ENCODE measurements at regions not wholly inside any gene's neighbourhood (a gene's known extent, or its start where the extent isn't known, plus 50 kb on each side); places are given as distances from the start of the nearest gene placed in this dataset.

DNA sequence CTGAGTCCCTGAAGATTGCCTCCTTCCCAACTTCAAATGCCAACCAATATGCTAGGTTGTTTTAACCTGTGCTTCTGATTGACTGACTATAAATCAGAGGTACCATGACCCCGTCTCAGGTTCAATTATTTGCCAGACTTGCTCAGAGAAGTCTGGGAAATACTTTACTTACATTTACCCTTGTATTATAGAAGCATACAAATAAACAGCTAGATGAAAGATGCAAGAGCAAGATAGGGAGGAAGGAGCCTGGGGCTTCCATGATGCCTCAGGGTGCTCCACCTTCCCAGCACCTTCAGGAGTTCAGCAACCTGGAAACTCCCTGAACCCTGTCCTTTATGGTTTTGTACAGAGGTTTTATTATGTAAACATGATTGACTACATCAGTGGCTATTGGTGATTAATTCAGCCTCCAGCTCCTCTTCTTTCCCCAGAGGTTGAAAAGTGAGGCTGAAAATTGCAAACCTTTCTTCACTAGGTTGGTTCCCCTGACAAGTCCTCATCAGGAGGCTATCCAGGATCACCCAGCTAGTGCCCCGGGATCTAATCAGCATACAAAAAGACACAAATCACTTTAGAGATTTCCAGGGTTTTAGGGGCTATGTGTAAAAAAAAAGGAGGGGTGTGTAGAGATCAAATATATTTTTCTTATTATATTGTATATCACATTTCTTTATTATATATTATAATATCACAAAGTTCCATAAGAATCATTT lies 547.7 kb downstream of the EPM2A start (continued):
- TF ChIP-seq ZNF138 (CRISPR knock-in tag; conservative IDR thresholded peaks at IDR 0.05) (no peak), ESRRA (CRISPR knock-in tag; IDR thresholded peaks at IDR 0.05; ENCODE audit: borderline replicate concordance) (no peak), TP53 (CRISPR knock-in tag; IDR thresholded peaks at IDR 0.05) (no peak), NFE2L1 (CRISPR knock-in tag; IDR thresholded peaks at IDR 0.05) (no peak), MYBL2 (CRISPR knock-in tag; IDR thresholded peaks at IDR 0.05) (no peak), SP1 (CRISPR knock-in tag; conservative IDR thresholded peaks at IDR 0.05) (no peak)
- TF ChIP-seq, protein P1, sequence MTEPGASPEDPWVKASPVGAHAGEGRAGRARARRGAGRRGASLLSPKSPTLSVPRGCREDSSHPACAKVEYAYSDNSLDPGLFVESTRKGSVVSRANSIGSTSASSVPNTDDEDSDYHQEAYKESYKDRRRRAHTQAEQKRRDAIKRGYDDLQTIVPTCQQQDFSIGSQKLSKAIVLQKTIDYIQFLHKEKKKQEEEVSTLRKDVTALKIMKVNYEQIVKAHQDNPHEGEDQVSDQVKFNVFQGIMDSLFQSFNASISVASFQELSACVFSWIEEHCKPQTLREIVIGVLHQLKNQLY (CRISPR knock-in tag; IDR thresholded peaks at IDR 0.05), result no peak

DNA sequence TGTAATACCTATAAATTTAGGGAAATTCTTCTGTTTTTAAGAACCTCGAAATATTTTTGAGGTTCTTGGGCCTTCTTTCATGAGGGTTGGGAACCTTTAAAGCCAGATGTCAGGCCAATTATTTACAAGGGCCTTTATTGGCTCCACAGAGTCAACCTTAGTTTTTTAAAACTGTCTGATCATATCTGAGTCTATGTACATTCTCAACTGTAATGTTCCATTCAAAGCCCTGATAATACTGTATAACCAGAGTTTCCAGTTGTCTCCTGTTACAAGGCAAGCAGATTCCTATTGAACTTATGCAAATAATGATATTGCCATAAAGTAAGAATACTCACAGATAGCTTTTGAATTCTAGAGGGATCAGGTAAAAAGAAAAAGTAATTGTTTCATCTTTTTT lies 545.5 kb downstream of the EPM2A start:
- POLR2A ChIA-PET, result no interaction called here
- no peaks in the 10 kb centered on the region for H3K36me3 Mint-ChIP-seq
- no peak overlapping the region for H3K27ac Mint-ChIP-seq
- H3K4me1 Mint-ChIP-seq, result peaks cover 7% of the 10 kb centered on the region
- CTCF ChIA-PET, result no interaction called here
- no peaks in the 10 kb centered on the region for H3K27me3 Mint-ChIP-seq (ENCODE audit: low read depth)
- ATAC-seq, result no peak
- TF ChIP-seq, protein P2, sequence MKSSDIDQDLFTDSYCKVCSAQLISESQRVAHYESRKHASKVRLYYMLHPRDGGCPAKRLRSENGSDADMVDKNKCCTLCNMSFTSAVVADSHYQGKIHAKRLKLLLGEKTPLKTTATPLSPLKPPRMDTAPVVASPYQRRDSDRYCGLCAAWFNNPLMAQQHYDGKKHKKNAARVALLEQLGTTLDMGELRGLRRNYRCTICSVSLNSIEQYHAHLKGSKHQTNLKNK (CRISPR knock-in tag; IDR thresholded peaks at IDR 0.05), result no peak
- TF ChIP-seq FOXP1 (CRISPR knock-in tag; IDR thresholded peaks at IDR 0.05; ENCODE audit: borderline replicate concordance) (no peak), MYBL2 (CRISPR knock-in tag; IDR thresholded peaks at IDR 0.05) (no peak), FOXJ3 (CRISPR knock-in tag; IDR thresholded peaks at IDR 0.05; ENCODE audit: borderline replicate concordance) (no peak), RORB (CRISPR knock-in tag; IDR thresholded peaks at IDR 0.05) (no peak), TCF7 (CRISPR knock-in tag; IDR thresholded peaks at IDR 0.05; ENCODE audit: low read depth) (no peak), CREM (CRISPR knock-in tag; IDR thresholded peaks at IDR 0.05) (no peak), NFATC4 (CRISPR knock-in tag; IDR thresholded peaks at IDR 0.05) (no peak)
- TF ChIP-seq, protein P3, sequence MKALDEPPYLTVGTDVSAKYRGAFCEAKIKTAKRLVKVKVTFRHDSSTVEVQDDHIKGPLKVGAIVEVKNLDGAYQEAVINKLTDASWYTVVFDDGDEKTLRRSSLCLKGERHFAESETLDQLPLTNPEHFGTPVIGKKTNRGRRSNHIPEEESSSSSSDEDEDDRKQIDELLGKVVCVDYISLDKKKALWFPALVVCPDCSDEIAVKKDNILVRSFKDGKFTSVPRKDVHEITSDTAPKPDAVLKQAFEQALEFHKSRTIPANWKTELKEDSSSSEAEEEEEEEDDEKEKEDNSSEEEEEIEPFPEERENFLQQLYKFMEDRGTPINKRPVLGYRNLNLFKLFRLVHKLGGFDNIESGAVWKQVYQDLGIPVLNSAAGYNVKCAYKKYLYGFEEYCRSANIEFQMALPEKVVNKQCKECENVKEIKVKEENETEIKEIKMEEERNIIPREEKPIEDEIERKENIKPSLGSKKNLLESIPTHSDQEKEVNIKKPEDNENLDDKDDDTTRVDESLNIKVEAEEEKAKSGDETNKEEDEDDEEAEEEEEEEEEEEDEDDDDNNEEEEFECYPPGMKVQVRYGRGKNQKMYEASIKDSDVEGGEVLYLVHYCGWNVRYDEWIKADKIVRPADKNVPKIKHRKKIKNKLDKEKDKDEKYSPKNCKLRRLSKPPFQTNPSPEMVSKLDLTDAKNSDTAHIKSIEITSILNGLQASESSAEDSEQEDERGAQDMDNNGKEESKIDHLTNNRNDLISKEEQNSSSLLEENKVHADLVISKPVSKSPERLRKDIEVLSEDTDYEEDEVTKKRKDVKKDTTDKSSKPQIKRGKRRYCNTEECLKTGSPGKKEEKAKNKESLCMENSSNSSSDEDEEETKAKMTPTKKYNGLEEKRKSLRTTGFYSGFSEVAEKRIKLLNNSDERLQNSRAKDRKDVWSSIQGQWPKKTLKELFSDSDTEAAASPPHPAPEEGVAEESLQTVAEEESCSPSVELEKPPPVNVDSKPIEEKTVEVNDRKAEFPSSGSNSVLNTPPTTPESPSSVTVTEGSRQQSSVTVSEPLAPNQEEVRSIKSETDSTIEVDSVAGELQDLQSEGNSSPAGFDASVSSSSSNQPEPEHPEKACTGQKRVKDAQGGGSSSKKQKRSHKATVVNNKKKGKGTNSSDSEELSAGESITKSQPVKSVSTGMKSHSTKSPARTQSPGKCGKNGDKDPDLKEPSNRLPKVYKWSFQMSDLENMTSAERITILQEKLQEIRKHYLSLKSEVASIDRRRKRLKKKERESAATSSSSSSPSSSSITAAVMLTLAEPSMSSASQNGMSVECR (CRISPR knock-in tag; IDR thresholded peaks at IDR 0.05; ENCODE audit: borderline replicate concordance), result no peak
- TF ChIP-seq, protein P4, sequence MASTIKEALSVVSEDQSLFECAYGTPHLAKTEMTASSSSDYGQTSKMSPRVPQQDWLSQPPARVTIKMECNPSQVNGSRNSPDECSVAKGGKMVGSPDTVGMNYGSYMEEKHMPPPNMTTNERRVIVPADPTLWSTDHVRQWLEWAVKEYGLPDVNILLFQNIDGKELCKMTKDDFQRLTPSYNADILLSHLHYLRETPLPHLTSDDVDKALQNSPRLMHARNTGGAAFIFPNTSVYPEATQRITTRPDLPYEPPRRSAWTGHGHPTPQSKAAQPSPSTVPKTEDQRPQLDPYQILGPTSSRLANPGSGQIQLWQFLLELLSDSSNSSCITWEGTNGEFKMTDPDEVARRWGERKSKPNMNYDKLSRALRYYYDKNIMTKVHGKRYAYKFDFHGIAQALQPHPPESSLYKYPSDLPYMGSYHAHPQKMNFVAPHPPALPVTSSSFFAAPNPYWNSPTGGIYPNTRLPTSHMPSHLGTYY (CRISPR knock-in tag; IDR thresholded peaks at IDR 0.05), result no peak
- TF ChIP-seq, protein P5, sequence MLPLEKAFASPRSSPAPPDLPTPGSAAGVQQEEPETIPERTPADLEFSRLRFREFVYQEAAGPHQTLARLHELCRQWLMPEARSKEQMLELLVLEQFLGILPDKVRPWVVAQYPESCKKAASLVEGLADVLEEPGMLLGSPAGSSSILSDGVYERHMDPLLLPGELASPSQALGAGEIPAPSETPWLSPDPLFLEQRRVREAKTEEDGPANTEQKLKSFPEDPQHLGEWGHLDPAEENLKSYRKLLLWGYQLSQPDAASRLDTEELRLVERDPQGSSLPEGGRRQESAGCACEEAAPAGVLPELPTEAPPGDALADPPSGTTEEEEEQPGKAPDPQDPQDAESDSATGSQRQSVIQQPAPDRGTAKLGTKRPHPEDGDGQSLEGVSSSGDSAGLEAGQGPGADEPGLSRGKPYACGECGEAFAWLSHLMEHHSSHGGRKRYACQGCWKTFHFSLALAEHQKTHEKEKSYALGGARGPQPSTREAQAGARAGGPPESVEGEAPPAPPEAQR (CRISPR knock-in tag; IDR thresholded peaks at IDR 0.05), result no peak
- TF ChIP-seq, protein P6, sequence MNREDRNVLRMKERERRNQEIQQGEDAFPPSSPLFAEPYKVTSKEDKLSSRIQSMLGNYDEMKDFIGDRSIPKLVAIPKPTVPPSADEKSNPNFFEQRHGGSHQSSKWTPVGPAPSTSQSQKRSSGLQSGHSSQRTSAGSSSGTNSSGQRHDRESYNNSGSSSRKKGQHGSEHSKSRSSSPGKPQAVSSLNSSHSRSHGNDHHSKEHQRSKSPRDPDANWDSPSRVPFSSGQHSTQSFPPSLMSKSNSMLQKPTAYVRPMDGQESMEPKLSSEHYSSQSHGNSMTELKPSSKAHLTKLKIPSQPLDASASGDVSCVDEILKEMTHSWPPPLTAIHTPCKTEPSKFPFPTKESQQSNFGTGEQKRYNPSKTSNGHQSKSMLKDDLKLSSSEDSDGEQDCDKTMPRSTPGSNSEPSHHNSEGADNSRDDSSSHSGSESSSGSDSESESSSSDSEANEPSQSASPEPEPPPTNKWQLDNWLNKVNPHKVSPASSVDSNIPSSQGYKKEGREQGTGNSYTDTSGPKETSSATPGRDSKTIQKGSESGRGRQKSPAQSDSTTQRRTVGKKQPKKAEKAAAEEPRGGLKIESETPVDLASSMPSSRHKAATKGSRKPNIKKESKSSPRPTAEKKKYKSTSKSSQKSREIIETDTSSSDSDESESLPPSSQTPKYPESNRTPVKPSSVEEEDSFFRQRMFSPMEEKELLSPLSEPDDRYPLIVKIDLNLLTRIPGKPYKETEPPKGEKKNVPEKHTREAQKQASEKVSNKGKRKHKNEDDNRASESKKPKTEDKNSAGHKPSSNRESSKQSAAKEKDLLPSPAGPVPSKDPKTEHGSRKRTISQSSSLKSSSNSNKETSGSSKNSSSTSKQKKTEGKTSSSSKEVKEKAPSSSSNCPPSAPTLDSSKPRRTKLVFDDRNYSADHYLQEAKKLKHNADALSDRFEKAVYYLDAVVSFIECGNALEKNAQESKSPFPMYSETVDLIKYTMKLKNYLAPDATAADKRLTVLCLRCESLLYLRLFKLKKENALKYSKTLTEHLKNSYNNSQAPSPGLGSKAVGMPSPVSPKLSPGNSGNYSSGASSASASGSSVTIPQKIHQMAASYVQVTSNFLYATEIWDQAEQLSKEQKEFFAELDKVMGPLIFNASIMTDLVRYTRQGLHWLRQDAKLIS (CRISPR knock-in tag; IDR thresholded peaks at IDR 0.05; ENCODE audit: borderline replicate concordance), result no peak
- DNase-seq (ENCODE audit: low spot score), result no peak
- no peaks in the 10 kb centered on the region for H3K9me3 Mint-ChIP-seq
- no peak overlapping the region for H3K4me3 Mint-ChIP-seq

All from WTC11 (cell line).